HG03520 (cell line): ENCODE measurements at regions not wholly inside any gene's neighbourhood (a gene's known extent, or its start where the extent isn't known, plus 50 kb on each side); places are given as distances from the start of the nearest gene placed in this dataset.
"Not testable (repeated sequence)": the region's sequence is repeated elsewhere in the genome, so short reads cannot be mapped to it uniquely, and the experiment has no call there.

Experiments
- ATAC-seq: cut with Tn5 transposase; IDR thresholded peaks from one replicate; pipeline ENCODE4 v1.9.1; 2021; ENCODE audit warnings: mild to moderate bottlenecking, moderate library complexity; ENCODE audit not compliant: unreplicated experiment

DNA sequence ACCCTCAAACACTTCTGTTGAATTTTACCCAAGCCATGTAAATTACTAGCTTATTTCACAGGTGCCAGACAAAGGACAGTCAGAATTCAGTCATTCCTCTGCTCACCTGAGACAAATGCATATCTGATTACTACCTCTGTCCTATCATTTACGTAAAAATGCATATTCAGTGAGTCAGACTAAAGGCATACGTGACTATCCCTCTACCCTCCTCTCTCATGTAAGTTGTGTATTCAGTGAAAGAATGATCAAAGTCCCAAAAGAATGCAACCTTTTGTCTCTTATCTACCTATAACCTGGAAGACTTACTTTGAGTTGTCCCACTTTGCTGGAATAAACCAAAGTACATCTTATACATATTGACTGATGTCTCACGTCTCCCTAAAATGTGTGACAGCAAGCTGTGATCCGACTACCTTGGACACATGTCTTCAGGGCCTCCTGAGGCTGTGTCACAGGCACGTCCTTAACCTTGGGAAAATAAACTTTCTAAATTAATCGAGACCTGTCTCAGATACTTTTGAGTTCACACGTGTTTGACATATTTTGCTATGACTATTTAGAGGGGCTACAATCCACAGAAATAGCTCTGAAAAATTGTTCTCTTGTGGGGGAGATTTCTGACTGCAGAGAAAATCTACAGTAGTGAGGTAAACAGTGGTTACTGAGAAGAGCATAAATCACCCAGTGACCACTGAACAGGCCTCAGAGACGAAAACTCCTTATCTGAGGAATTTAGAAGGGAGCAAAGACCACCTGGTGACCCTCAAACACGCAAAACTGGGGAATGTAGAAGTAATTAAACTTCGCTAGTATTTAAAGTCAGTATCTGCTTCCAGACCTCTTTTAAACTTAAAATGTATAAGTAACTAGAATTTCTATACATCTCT lies 1575.8 kb downstream of the STIM2 start:
- ATAC-seq = no peak

DNA sequence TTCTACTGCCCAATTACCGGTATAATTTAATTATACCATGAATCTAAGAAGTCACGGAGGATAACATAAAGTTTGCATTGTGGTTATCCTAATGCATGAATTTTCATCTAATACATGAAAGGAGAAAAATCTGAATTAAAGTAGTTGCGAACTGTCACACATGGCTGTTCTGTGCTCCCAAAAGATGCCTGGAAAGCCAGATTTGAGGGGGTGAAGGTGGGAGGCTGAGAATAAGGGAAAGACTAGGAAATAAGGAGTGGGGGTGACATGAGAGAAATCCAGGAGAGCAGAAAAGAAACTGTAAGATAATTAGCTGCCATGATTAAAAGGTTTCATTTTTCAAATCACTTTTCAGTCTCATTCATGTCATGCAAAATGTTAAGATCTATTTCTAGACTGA lies 1582.7 kb downstream of the STIM2 start:
- ATAC-seq = no peak

DNA sequence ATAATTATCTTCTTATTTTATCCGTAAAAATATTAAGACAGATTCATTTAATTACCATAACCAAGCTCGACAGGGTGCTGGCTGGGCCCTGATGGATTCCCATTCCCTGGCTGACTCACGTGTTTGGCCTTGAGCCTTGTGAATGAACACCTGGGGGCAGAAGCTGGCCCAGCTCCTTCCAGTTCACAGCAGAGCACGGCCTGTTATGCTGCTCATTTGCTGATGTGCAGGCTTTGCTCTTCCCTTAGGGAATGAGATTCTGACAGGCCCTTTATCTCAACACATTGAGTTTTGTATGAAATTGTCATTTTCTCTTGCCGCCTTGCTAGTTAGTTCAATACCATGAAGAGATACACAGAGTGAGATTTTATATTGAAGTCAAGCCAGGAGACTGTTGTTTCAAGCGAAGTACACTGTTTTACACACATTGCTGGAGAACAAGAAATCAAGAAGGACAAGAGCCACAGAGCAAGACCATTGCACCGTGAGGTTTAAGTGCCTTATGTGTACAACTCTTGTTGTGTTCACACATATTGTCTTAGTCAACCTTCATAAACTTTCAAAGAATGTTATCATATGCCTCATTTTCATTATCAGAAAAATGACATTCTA lies 1583.3 kb downstream of the STIM2 start:
- ATAC-seq = no peak

DNA sequence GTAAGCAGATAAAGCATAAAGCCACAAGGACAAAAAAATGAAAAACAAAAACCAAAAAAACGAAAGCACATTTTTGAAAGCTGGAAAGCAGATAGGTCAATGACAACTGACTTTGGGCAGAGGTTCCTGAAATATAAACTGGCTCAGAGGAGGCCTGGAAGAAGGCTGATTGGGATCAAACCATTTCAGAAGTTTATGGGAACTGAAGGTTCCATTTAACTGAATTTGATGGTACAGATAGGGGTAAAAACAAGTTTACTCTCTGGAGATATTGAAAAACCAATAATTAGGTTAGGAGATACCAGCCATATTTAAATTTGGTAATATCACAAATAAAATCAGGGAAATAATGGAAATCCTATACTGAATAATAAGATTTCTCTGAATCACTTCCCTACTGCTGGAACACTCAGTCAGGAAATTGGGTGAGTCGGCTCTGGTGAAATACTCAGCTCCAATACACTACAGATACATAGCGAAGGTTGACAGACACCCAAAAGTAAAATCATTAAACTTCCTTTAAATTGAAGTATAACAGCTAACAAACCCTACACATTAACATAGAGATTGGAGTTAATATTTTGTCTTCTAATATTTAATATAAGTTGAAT lies 1584.3 kb downstream of the STIM2 start:
- ATAC-seq = no peak

DNA sequence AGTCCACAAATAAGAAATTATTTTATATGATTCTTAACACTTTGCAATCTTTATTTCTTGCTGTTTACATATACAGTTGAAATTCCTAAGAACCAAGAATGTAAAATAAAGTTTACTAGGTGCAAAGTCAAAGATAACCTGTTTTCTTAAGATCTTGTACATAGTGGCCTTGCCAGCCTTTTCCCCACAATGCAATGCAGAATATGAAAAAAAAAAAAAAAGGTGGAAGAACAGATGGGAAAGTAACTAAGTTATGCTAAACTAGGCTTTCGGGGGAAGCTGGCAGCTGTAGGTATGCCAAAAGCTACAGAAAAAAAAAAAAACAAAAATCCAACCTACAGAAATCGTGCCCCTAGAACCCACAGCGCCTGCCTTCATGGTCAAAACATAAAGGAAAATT lies 1588.4 kb downstream of the STIM2 start:
- no peak for ATAC-seq

DNA sequence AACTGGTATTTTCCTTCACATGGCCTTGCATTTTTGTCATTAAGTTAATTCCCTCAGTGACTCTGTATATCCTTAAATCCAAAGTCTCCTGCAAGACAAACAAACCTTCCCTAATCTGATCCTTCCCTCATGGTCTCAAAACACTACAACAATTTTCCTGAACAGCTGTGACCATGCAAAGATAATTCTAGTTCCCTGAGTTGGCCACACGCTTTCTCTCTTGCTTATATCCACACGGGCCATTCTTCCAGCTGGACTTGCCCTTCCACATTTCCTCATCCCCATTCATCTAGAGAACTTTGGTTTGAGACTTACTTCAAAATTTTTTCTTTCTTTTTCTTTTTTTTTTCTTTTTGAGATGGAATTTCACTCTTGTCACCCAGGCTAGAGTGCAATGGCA lies 1590.7 kb downstream of the STIM2 start:
- ATAC-seq = no peak

DNA sequence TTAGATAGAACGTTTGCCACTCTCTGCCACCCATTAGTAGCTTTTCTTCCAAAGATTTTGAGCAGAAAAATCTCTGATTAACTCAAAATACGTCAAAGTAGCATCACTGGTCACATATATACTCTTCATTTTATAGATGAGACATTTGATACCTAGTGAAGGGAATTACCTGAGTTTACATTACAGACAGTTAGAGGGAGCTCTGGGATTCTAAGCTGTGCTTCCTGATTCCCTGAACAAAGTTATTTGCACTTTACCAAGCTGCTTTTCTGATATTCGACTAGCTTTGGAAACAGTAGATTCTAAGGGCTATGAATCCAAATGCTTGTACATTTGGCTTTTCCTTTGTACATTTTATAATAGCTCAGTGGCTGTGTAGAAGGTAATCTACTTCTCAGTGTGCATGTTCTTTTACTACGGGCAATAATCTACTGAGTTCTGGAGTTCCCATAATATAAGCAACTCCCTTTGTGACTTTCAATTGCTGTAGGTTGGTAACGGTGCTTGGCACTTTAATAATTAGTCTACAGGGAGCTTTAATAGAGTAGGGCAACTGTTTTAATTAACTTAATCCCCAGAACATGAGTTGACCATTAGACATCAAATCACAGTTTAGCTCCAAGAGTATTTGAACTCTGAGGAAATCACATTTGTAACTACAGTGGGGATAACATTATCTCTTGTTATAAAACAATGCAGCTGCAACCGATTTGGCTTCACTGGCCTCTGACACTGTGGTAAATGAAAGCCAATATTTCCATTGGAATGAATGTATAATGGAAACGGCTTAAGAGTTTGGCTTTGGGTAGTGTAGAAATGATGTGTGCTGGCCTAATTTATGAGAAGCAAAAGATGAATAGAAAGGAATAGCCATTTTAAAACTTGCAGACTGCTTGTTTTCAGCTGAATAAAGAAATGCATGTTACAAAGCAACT lies 1602.4 kb downstream of the STIM2 start:
- no peak for ATAC-seq

DNA sequence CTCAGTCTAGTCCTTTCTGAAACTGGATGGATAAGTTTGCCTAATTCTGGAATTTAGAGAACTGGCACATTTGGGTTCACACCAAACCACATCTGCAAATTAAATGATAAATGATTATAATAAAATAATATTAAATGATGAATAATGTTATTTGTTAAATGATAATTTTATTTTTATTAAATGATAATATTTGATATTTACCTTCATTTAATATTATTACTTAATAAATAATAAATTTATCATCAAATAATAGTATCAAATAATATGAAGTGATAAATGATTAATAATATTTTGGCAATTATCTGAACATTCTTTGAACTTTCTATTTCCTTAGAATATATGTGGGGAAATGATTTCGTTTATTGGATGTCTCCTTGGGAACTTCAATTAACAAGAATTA lies 1604.2 kb downstream of the STIM2 start:
- no peak for ATAC-seq

DNA sequence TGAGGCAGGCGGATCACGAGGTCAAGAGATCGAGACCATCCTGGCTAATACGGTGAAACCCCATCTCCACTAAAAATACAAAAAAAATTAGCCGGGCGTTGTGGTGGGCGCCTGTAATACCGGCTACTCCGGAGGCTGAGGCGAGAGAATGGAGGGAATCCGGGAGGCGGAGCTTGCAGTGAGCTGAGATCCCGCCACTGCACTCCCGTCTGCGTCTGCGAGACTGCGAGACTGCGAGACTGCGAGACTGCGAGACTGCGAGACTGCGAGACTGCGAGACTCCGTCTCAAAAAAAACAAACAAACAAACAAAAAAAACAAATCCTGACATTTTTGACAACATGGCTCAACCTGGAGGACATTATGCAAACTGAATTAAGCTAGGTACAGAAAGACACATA lies 1606.2 kb downstream of the STIM2 start:
- not testable (repeated sequence) for ATAC-seq

DNA sequence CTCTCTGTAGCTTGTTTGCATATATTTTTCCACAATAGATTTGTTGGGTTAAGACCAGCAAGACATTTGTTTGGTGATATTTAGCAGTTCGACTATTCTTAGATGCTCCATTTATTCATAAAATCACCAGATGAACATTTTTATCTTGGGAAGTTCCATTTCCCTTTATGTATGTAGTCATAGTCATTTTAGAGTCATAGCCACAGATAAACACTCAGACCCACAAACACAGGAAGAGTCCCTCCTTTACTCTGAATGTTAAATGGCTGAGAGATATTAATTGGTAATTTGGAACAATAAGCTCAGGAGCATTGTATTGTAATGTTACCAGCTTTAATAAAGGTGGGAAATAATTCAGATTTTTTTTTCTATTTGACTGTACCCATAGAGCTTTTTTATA lies 1608.7 kb downstream of the STIM2 start:
- ATAC-seq = no peak

DNA sequence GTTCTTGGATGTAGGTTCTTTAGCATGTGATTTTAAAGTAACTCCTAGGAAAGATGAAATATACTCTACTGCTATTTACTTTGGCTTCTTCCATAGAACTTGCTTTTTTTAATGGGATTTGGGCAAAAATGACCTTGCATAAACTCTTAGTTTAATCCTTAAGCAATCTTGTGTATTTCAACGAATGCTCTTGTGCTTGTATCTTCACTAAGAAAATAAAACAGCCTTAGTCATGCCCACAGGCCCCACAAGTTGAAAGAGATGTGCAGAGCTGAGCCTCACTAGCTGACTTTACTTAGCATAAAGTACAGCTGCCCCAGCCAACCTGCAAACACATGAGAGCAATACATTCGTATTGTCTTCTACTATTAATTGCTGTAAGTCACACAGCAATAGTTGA lies 1609.2 kb downstream of the STIM2 start:
- ATAC-seq = no peak

DNA sequence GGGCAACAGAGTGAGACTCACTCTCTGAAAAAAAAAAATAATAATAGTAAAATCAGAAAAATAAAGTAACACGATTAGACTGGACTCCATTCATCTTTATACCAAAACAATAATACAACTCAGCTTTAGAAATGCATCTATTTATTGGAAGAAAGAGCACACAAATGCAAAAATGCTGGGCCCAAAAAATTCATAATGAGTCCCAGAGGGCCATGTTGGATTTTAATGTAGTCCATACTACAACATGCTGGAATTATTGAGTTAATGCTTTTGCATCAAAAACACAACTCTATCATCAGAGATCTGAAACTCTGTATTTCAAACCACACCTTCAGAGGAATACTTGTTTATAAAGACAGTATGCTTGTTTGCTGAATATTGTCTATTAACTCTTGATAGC lies 1614.7 kb downstream of the STIM2 start:
- ATAC-seq = no peak

DNA sequence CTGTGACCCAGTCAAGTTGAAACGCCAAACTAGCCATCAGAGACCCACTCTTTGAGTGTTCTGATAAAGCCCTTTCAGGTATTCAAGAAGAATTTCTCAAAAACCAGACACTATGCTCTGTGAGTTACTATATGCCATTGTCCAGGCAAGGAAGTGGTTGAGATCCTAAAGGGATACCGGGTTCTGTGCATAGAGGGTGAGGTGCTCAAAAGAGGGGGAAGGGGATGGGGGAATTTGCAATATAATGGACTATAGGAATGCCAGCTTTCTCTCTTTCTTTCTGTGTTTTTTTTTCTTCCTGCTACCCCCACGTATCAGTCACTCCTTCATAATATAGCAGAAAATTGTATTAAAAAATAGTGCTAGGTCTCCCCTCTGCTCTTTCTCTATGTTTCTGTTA lies 1619.0 kb downstream of the STIM2 start:
- no peak for ATAC-seq

DNA sequence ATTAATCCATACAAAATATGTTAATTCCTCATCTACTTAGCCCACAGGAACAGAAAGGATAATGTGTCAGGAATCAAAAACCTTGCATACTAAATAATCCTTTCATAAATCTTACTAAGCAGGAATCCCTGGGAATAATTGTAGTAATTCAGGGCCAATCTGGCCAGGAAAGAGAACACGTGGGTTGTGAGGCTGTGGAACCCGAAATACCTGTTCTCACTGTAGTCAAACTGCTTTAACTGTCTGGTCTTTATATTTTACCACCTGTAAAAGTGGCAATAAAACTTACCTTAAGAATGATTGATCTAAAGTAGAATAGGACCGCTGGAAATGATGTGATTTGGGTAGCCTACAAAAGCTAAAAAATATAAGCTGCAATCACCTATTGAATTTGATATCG lies 1620.9 kb downstream of the STIM2 start:
- no peak for ATAC-seq

DNA sequence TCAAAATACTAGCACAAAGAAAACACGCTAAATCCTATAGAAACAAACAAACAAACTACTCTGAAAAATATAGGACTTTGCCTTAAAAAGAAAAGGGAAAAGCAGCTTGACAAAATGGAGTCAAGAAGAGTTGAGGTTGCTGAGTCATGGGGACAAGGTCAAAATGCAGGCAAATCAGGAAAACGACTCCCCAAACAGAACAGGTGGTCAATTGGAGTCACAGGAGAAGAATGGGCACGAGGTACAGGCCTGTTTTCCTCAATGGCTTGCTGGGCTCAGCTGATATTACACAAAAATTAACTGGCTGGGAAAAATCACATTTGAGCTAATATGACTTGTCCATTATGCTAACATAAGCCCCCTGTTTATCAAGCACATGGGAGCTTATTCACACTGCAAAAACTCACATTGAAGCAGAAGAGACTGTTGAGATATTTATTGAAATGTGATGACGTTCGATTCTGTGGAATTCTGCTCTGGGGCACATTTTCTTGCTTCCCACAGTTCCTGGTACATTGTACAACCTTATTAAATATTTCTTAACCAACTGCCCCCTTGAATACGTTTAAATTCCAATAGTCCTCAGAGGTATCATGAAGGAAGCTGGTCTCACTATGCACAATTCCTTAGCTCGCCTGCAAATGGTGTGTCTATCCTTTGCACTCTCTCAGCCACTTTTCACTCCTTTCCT lies 1622.1 kb downstream of the STIM2 start:
- no peak for ATAC-seq

DNA sequence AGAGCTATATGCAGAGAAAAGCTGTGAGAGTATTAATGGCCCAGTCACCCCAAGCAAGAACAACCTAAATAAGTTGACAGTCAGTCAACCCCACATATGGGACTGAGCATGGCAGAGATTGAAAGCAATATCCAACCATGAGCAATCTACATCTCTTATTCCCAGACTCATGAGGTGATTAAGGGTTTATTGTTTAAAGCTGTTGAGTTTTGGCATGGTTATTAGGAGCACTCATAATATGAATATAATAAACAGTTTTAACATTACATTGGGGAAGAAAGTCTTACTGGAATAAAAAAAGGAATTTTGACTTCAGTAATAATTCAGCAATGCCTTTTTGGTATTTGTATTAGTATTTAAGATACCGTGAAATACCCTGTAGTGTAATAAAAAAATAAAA lies 1627.4 kb downstream of the STIM2 start:
- ATAC-seq = no peak

DNA sequence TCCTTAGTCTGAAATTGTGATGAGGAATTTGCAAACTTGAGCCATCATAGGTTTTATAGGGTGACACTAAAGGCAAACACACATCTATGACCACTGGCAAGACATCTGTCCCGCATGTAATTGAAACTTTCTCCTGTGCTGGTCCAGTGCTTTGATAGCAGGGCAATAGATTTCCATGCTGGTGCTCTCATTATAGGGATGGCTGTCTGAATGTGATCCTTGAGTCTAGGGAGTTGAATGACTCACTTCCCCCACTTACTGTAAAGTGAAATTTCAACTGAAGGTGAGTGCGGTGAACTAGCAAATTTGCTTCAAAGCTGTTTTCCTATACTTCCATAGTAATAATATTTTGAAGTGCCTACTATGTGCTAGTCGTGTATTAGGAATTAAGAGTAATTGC lies 1630.0 kb downstream of the STIM2 start:
- ATAC-seq = no peak

DNA sequence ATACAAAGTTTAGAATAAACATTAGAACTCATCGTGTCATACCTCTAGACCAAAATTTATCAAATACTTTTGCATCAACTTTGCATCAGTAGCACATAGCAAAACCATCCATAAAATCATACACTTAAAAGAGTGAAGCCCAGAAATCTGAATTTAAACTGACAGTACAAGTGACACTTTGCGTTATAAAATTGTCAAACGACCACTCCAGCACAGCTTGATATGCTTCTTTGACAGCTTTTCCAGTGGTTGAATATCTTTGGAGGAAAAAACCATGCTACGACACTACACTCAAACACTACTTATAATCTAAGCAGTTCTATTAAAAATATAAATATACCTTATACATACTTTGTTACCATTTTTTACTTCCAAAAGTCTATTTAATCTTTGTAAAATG lies 1644.4 kb downstream of the STIM2 start:
- no peak for ATAC-seq

DNA sequence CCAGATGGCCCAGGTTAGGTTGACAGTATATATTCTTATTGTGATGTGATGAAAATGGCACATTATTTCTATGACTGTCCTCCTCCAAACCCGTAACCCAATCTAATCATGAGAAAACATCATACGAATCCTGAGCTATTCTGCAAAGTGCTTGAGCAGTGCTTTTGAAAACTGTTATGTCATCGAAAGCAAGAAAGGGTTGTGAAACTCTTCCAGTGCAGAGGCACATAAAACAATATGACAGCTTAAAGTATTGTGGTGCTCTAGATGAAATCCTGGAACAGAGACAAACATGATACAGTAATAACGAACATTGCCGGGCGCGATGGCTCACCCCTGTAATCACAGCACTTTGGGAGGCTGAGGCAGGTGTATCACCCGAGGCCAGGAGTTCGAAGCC lies 1648.0 kb downstream of the STIM2 start:
- no peak for ATAC-seq

DNA sequence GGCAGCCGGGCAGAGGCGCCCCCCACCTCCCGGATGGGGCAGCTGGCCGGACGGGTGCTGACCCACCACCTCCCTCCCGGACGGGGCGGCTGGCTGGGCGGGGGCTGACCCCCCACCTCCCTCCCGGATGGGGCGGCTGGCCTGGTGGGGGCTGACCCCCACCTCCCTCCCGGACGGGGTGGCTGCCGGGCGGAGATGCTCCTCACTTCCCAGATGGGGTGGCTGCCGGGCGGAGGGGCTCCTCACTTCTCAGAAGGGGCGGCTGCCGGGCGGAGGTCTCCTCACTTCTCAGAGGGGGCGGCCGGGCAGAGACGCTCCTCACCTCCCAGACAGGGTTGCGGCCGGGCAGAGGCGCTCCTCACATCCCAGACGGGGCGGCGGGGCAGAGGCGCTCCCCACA lies 1654.1 kb downstream of the STIM2 start:
- not testable (repeated sequence) for ATAC-seq
